DOHH2 (cell line): ENCODE measurements at regions not wholly inside any gene's neighbourhood (a gene's known extent, or its start where the extent isn't known, plus 50 kb on each side); places are given as distances from the start of the nearest gene placed in this dataset.

Experiments used
- H3F3A ChIP-seq: fragments of 200-600 bp; sonication (generic), shearing (Covaris generic); 2 replicates; pipeline ENCODE4 v1.6.0; 2016; ENCODE audit warnings: antibody characterized with exemption, mild to moderate bottlenecking; ENCODE audit not compliant: control insufficient read depth, insufficient read depth
- H3K27ac ChIP-seq: fragments of 200-600 bp; sonication (generic); 2 replicates; pipeline ENCODE4 v1.5.1; 2014; ENCODE audit warnings: low read depth, mild to moderate bottlenecking, low read length, moderate library complexity
- H3K27me3 ChIP-seq: fragments of 200-600 bp; sonication (generic); 2 replicates; pipeline ENCODE4 v1.6.1; 2014; ENCODE audit warnings: mild to moderate bottlenecking, low read length, mixed read lengths; ENCODE audit not compliant: control insufficient read depth
- H3K36me3 ChIP-seq: fragments of 200-600 bp; sonication (generic); 2 replicates; pipeline ENCODE4 v1.6.1; 2014; ENCODE audit warnings: mild to moderate bottlenecking, low read length, moderate library complexity, mixed read lengths; ENCODE audit not compliant: control insufficient read depth
- H3K4me1 ChIP-seq: fragments of 200-600 bp; sonication (generic); 2 replicates; pipeline ENCODE4 v1.6.1; 2014; ENCODE audit warnings: mild to moderate bottlenecking, low read length, mixed read lengths; ENCODE audit not compliant: control insufficient read depth
- H3K4me2 ChIP-seq: fragments of 200-600 bp; sonication (generic); 2 replicates; pipeline ENCODE4 v1.6.0; 2014; ENCODE audit warnings: mild to moderate bottlenecking, low read length, moderate library complexity
- H3K4me3 ChIP-seq: fragments of 200-600 bp; sonication (generic); 2 replicates; pipeline ENCODE4 v1.5.1; 2014; ENCODE audit warnings: mild to moderate bottlenecking, low read length, mixed read lengths
- H3K79me2 ChIP-seq: fragments of 200-600 bp; sonication (generic); 2 replicates; pipeline ENCODE4 v1.6.1; 2014; ENCODE audit warnings: mild to moderate bottlenecking, low read length, mixed read lengths; ENCODE audit not compliant: control insufficient read depth
- H3K9me2 ChIP-seq: fragments of 200-600 bp; sonication (generic); replicated peaks from 2 replicates; pipeline ENCODE4 v1.6.1; 2014; ENCODE audit warnings: mild to moderate bottlenecking, low read length, mixed read lengths; ENCODE audit not compliant: control insufficient read depth
- H3K9me3 ChIP-seq: fragments of 200-600 bp; sonication (generic); 2 replicates; pipeline ENCODE4 v1.6.1; 2014; ENCODE audit warnings: antibody characterized with exemption, low read length, mixed read lengths; ENCODE audit not compliant: control insufficient read depth, insufficient read depth
- H4K20me1 ChIP-seq: fragments of 200-600 bp; sonication (generic); 2 replicates; pipeline ENCODE4 v1.6.0; 2014; ENCODE audit warnings: low read depth, mild to moderate bottlenecking, antibody characterized with exemption, low read length, moderate library complexity; ENCODE audit not compliant: control insufficient read depth, insufficient read depth
- EZH2phosphoT487 ChIP-seq: fragments of 200-600 bp; sonication (generic); IDR thresholded peaks from 2 replicates; pipeline ENCODE4 v1.6.1; 2017; ENCODE audit warnings: borderline replicate concordance, mild to moderate bottlenecking, antibody characterized with exemption, low read length, moderate library complexity, mixed read lengths
- TF ChIP-seq, protein P1 (sequence below): fragments of 200-600 bp; sonication (generic); IDR thresholded peaks from one replicate; pipeline ENCODE4 v1.5.1; 2014; ENCODE audit warnings: antibody characterized with exemption, mild to moderate bottlenecking, low read depth, low read length; ENCODE audit not compliant: poor library complexity, severe bottlenecking

DNA sequence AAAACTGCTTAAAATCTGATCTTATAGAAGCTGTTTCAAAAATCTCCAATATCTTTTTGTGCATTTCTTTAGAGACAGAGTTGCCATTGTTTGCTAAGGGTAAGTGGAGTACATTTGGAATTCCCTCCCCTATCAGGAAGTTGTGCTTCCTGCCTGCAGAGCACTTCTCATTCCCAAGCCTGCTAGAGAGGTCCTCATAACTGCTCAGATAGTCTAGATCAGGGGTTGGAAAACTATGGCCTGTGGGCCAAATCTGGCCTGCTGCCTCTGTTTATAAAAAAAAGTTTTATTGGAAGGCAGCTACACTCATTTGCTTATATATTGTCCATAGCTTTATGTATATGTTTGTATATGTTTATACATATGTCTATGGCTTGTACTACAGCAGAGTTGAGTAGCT lies 333.7 kb upstream of the PROK2 start:
- Histone ChIP-seq H3K27me3 (no peaks in the 10 kb centered on the region), H3K9me2 (no peaks in the 10 kb centered on the region), H4K20me1 (no peaks in the 10 kb centered on the region), H3F3A (no peaks in the 10 kb centered on the region), H3K36me3 (no peaks in the 10 kb centered on the region), H3K4me2 (no peak overlapping the region), H3K4me3 (no peak overlapping the region), H3K4me1 (0 out of 2 replicates have a peak, but pooled peaks cover 4% of the 10 kb centered on the region), H3K79me2 (no peaks in the 10 kb centered on the region), H3K9me3 (no peaks in the 10 kb centered on the region), H3K27ac (no peak overlapping the region)
- TF ChIP-seq, protein P1, sequence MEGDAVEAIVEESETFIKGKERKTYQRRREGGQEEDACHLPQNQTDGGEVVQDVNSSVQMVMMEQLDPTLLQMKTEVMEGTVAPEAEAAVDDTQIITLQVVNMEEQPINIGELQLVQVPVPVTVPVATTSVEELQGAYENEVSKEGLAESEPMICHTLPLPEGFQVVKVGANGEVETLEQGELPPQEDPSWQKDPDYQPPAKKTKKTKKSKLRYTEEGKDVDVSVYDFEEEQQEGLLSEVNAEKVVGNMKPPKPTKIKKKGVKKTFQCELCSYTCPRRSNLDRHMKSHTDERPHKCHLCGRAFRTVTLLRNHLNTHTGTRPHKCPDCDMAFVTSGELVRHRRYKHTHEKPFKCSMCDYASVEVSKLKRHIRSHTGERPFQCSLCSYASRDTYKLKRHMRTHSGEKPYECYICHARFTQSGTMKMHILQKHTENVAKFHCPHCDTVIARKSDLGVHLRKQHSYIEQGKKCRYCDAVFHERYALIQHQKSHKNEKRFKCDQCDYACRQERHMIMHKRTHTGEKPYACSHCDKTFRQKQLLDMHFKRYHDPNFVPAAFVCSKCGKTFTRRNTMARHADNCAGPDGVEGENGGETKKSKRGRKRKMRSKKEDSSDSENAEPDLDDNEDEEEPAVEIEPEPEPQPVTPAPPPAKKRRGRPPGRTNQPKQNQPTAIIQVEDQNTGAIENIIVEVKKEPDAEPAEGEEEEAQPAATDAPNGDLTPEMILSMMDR: no peak
- no peak for TF ChIP-seq EZH2phosphoT487

- Histone ChIP-seq H3K9me2 (no peaks in the 10 kb centered on the region), H4K20me1 (no peaks in the 10 kb centered on the region), H3F3A (no peaks in the 10 kb centered on the region), H3K36me3 (no peaks in the 10 kb centered on the region), H3K4me2 (no peak overlapping the region), H3K4me1 (peaks cover 4% of the 10 kb centered on the region; the same call in 1 of the 2 replicates), H3K27me3 (no peaks in the 10 kb centered on the region), H3K79me2 (no peaks in the 10 kb centered on the region), H3K9me3 (no peaks in the 10 kb centered on the region), H3K27ac (no peak overlapping the region), H3K4me3 (no peak overlapping the region)
- TF ChIP-seq, protein P1: no peak
- no peak for TF ChIP-seq EZH2phosphoT487
These were observed 331.3 kb upstream of the PROK2 start for GRCh38 chr3:72116226-72116625.

GRCh38 chr3:72115307-72115706 lies 330.4 kb upstream of the PROK2 start:
- no peaks in the 10 kb centered on the region for H4K20me1 ChIP-seq
- no peak overlapping the region for H3K4me2 ChIP-seq
- no peaks in the 10 kb centered on the region for H3K36me3 ChIP-seq
- no peaks in the 10 kb centered on the region for H3K9me2 ChIP-seq
- H3K27ac ChIP-seq: no peak overlapping the region
- no peaks in the 10 kb centered on the region for H3F3A ChIP-seq
- H3K79me2 ChIP-seq: no peaks in the 10 kb centered on the region
- no peaks in the 10 kb centered on the region for H3K27me3 ChIP-seq
- no peaks in the 10 kb centered on the region for H3K9me3 ChIP-seq
- no peaks in the 10 kb centered on the region; the same call in 1 of the 2 replicates for H3K4me1 ChIP-seq
- TF ChIP-seq EZH2phosphoT487: no peak
- TF ChIP-seq, protein P1: no peak
- H3K4me3 ChIP-seq: no peak overlapping the region
